GM20431 (cell line): ENCODE measurements at regions not wholly inside any gene's neighbourhood (a gene's known extent, or its start where the extent isn't known, plus 50 kb on each side); places are given as distances from the start of the nearest gene placed in this dataset.

Source experiments
- in situ Hi-C: fragments of 300-500 bp; cut with MseI, MboI; formaldehyde crosslinking; loops from one replicate; pipeline ENCODE4 v1.15.0; 2020; ENCODE audit warnings: low sequenced_read_pairs; ENCODE audit not compliant: unreplicated experiment

DNA sequence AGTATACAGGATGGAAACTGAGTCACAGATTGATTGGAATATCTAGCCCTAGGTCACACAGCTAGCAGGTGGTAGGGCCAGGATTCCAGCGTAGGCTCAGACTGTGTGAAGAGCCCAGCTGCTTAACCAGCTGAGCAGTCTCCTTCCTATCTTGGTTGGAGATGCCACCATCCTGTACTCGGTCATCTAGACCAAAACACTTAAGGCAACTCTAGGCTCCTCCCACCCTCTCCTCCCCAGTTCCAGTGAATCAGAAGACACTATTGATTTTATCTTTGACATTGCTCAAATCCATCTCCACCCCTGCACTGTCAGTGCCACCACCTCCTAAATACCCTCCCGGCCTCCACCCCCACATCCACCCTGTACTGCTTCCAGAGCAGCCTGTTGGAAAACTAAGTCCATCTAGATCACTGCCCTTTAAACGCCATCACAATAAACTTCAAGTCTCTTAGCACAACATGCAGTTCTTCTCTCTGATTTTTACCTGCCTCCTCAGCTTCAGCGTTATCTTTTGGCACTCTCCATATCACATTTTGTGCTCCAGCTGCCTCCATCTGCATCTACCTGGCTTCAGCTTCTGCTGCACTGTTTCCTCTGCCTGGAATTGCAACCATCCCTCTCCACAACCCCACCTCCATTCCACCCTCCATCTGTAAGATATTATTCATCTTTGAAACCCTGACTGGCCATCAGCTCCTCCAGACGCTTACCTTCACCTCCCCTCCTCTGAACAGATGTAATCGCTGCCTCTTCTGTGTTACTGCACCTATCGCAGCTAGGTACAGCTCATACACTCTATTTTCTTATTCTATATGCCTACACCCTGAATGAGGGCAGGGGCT lies 86.8 kb upstream of the ACP3 start:
- in situ Hi-C loops = no loop called here

DNA sequence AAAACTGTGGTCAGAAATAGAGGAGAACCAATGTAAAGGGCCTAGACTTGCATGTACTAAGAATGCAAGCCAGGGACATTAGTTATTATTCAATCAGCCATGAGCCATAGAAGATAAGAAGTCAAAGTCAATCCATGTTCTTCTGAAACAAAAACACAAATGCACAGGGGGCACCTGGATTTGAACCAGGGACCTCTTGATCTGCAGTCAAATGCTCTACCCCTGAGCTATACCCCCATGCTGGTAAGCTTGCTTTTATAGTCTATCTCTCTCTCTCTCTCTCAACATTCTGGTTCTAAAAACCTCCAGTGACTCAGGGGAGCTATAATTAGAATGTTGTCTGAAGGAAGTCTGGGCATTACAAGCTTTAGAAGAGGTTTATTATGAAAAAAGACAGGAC lies 85.6 kb upstream of the ACP3 start:
- in situ Hi-C loops = no loop called here

DNA sequence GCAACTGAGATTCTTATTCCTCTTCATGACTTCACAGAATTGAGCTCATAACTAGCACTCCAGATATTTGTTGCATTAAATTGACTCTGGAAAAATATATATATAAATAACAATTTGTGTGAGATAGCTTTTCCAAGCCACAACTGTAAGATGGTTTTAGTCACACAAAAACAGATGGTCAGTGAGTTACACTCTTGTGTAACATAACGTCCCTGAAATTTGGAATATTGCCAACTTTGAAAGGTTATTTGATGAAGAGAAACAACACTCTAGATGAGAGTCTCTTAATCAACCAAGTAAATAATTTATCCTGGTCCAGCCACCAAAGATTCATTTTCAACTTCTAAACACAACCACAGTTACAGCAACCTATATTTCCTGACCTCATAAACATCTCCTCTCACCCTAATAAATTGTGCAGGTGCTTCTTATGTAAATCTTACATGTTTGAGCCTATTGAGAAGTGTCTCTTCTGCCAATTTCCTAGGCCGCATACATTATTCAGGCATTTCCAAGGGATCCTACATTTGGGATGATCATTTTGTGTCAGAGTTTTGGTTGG lies 84.9 kb upstream of the ACP3 start:
- in situ Hi-C loops = no loop called here

- in situ Hi-C loops = no loop called here
Measured at GRCh38 chr3:132236701-132237651, 80.2 kb upstream of the ACP3 start.

DNA sequence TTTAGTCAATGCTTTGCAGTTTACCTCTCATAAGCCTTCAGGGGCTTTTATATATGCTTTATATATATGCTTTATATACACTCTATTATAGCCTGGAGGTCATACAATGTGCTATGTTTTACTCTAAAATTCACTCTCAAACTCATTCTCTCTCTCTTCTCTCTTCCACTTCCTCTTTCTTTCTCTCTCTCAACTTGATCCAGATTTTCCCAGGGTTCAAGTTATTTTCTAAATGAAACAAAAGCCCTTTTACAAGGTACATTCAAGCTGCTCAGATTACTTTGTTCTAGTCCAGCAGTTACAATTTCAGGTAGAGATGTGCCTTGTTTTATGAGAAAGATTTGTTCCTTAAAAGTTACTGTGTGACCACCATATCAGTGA lies 79.6 kb upstream of the ACP3 start:
- in situ Hi-C loops = no loop called here

DNA sequence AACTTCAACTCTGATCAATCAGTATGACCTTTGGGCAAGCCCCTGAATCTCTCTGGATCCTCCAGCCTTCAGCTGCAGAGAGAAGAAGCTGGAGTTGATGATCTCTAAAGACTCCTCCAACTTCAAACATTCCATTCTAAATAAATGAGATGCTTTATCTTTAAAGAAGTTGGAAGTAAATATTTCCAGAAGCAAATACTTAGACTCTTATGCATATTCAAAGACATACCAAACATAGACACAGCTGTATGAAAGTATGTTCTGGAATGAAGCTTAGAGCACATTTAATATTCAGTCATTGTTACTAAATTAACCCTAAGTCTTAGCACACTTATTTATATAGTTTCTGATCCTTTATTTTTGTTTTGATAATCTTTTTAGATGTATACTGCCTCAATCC lies 77.6 kb upstream of the ACP3 start:
- in situ Hi-C loops = no loop called here

DNA sequence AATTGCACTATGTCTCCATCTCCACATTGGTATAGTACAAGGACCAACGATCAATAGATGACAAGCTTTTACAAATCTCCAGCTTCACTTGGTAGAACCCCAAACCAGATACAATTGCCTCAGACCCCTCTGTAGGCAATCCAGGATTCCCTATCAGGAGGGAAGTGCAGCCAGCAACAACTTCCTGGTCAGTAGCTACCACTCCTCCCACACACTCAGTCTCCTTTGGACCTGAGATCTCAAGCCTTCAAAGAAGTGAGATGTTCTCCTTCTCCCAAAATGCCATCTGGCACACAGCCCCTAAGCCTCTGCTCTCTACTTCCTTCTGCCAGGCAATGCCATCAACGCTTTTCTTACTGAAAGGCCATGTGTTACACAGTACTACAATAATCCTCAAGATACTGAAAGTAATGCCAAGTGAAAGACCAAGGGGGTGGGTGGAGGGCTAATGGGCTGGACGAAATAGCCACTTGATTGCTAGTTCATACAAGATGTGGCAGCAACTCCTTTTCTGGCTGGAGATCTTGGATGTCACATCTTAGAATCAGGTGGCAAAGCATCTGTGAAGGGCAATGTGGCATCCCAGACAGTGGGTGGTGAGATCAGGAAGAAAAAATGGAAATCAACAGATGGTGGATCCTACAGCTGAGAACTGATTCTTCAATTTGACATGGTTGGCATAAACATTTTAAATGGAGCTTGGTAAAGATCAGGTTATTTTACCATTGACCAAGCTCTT lies 75.3 kb upstream of the ACP3 start:
- in situ Hi-C loops = no loop called here

DNA sequence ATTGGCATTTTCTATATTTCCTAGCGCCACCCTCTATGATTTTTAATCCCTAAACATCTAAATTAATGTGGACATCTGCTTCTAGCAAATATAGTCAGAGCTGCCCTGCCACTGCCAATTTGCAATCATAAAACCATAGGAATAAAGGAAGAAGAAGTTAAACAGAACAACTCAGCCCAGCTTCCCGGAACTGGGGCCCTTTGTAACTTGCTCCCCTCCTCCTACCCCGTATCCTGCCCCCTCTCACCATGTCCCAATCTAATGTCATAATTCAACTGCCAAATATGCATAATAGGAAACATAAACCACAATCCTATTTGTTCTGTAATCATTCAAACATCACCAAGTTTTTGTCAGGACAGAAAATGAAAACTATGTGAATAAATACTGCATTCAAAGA lies 74.4 kb upstream of the ACP3 start:
- in situ Hi-C loops = no loop called here

DNA sequence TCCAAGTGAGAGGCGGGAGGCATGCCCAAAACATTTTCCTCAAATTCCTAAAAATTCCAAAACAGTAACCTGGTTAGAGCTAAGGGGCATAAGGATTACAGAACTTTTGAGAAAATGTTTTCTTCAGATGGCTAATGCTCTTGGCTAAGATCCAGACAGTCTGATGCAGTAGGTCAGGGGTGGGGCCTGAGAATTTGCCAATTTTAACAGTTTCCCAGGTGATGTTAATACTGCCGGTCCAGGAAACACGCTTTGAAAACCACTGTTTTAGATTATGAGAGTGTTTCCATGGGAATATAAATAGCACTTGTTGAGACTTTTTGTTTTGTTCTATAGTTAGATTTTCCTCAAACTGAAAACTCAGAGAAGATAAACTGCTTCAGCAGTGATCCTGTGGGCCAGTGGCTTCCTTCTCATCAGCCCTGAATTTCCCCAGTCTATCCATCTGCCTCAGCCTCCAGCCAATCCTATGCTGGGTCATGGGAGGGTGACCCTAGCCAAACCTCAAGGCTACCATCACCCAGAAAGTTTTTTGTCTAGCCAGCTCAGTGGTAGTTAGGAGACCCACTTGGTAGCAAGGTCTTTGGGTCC lies 71.6 kb upstream of the ACP3 start:
- in situ Hi-C loops = no loop called here

DNA sequence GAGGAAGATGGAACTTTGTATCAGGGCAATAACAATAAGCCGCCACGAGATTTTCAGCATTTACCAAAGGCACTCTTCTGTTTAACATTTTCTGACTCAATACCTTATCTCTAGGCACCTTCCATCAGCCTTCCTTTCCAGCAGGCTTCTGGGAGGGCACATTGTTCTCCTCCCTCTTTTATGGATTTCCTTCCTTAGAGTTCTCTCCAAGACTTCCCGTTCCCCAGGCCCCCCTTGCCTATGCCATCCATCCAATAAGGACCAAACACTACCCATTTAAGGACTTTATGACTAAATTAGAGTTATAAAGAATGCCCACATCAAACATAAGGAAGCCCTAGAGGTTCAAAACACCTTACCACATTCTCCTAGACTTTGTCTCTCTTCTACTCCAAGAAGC lies 71.0 kb upstream of the ACP3 start:
- in situ Hi-C loops = no loop called here

GRCh38 chr3:132247211-132247610 lies 70.0 kb upstream of the ACP3 start:
- in situ Hi-C loops = no loop called here

GRCh38 chr3:132248490-132248889 lies 68.7 kb upstream of the ACP3 start:
- in situ Hi-C loops = no loop called here

GRCh38 chr3:132253262-132253878 lies 63.8 kb upstream of the ACP3 start:
- in situ Hi-C loops = loop anchor here (10.0 kb wide), 1 partner anchor 91 kb away; no protein-coding TSS in a partner anchor

DNA sequence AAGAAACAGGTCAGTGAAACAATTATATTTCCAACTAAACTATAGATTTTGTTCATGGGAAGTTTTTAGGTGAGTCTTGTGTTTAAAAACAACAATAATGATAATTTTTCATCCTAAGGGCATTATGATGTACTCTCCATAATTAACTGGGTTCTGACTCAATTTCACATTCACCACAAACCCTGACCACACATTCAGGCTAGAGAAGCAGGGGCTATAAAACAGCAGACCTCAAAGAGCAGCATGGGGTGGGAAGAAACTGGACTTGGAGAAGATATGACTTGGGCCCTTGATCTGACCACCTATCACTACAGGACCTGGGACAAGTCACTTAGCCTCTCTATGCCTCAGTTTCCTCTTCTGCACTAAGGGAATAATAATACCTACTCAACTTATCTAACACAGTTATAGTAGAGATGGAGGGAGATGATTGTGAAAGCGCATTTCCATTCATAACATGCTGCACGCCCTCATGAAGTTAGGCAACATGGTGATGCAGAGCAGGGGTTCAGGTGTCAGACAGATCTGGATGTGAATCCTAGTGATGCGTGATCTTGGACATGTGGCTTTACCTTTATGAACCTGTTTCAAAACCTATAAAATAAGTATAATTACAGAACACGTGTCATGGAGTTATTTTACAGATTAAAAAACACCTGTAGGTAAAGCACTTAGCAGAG lies 63.0 kb upstream of the ACP3 start:
- in situ Hi-C loops = loop anchor here (10.0 kb wide), 1 partner anchor 91 kb away; no protein-coding TSS in a partner anchor

DNA sequence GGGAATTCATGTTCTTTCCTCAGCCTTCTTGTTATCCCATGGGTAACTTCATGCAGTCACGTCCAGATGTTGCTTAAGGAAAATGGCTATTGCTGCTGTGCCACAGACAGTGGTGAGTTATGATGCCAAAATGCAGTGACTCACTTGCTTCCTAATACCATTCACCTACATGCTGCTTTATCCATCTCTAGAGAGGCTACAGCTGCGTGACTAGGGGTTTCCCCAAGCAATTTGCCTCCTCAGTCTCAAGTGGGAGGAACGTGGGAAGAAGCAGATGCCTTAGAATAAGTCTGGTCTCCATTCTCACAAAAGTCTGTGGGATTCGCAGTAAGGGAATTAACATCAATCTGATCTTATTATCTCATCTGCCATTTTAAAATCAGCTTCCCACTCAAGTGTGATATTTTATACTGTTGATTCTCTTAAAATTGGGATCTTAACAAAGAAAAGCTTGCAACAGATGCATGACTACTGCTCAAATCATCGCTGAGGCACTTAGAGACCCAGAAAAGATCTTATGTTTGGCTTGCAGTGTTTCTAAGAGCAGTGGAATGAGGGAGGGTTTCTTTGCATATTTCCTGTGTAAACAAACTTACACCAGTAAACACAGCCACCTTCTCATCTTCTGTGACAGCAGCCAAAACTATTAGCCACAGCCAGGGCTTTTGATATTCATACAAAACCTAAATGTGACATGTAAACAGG lies 62.0 kb upstream of the ACP3 start:
- in situ Hi-C loops = loop anchor here (10.0 kb wide), 1 partner anchor 90 kb away; no protein-coding TSS in a partner anchor

GRCh38 chr3:132256989-132257388 lies 60.2 kb upstream of the ACP3 start:
- in situ Hi-C loops = loop anchor here (10.0 kb wide), 1 partner anchor 88 kb away; no protein-coding TSS in a partner anchor

DNA sequence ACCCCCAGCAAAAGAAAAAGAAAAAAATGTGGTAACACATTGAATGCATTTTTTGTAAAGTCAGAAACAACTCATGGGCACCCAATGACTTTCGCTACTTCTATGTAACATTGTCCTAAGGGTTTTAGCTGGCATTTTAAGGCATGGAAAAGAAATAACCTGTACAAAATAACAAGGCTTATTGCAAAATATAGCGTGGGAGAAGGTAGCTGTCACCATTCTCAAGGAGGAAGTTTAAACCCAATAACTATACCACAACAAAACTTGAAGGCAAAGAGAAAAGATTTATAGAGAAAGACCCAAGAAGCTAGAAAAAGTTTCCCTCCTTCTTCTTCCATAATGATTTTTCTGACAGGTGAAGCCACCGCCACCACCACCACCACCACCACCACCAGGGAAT lies 55.7 kb upstream of the ACP3 start:
- in situ Hi-C loops = no loop called here

- in situ Hi-C loops = no loop called here
Measured at GRCh38 chr3:132262305-132262704, 54.9 kb upstream of the ACP3 start.
